ENCODE measurements at regions not wholly inside any gene's neighbourhood (a gene's known extent, or its start where the extent isn't known, plus 50 kb on each side); places are given as distances from the start of the nearest gene placed in this dataset.

GRCh38 chr2:38467768-38468455 is 90.8 kb upstream of the ATL2 start:
- TF ChIP-seq EZH2 (IDR thresholded peaks at IDR 0.05; ENCODE audit: borderline replicate concordance, low read depth, low read length, severe bottlenecking) (no peak), CTCF (IDR thresholded peaks at IDR 0.05; ENCODE audit: borderline replicate concordance, extremely low read depth, low read length, poor library complexity, severe bottlenecking) (no peak)

Measured in DND-41 (cell line).